ENCODE measurements at regions not wholly inside any gene's neighbourhood (a gene's known extent, or its start where the extent isn't known, plus 50 kb on each side); places are given as distances from the start of the nearest gene placed in this dataset.

DNA sequence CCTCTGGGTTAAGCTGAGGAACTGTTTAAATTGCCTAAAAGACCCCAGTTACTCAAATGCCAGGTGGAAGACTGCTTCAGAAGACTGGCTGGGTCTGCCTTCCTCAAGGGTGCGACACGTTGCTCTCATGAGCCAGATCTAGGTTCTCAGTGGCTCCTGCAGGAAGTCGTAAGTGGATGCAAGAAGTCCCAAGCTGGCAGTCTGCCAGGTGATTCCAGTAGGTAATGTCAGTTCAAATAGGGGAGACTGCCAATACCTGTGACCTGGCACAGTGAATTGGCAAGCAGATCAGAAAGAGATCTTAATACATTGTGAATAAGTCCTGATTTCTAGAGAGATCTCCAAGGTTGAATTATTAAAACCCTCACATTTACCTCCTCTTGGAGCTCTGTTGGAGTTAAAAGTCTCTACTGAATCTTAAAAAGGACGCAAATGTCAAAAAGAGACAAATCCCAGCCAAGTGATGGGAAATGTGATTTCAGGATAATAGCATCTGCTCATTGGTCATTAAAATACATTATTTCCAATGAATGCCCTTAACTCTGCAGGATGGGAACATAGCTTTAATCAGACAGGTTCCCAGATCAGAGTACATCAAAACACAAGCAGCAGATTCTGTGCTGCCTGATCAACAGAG, 98.8 kb upstream of the FRMD6 start:
- no peak for DNase-seq

DNA sequence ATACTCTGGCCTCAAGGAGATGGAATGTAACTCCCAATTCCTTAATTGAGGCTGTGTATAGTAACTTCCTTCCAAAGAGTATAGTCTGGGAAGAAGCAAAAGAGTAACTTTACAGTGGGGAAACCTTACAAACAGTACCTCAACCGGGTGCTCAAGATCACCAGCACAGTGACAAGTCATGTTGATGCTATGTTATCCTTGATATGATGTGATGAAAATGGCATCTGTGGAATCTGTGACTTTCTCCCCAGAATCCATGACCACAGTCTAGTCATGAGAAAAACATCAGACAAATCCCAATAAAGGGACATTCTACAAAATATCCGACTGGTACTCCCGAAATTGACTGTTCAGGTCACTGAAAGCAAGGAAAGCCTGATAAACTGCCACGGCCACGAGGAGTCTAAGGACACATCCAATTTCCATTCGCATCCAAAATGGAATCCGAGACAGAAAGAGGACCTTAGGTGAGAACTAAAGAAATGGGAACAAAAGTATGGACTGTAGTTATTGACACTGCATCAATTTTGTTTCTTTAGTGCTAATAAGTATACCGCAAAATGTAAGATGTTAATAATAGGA, 97.3 kb upstream of the FRMD6 start:
- DNase-seq, result peak; percentile 94

DNA sequence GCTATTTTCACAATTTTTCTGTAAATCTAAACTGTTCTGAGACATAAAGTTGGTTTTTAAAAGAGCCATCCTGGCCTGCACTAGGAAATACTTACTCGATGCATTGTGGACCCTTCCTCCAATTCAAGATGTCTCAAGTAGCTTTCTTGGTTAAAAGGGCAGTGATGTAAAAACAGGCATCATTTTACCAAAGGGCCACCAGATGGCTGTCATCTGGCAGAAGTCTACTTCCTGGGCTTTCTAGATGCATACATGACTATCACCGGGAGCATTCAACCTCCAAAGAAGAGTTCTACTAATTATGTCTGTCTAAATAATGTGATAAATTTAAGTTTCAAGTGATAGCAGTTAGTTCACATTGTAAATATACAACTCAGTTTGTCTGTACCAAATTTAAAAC, 96.8 kb upstream of the FRMD6 start:
- DNase-seq, result peak; percentile 76

GRCh38 chr14:51561141-51561540, 90.6 kb upstream of the FRMD6 start:
- no peak for DNase-seq

GRCh38 chr14:51562816-51563215, 88.9 kb upstream of the FRMD6 start:
- DNase-seq, result peak; percentile 72

- no peak for DNase-seq
These were observed 88.2 kb upstream of the FRMD6 start for GRCh38 chr14:51563560-51563959.

DNA sequence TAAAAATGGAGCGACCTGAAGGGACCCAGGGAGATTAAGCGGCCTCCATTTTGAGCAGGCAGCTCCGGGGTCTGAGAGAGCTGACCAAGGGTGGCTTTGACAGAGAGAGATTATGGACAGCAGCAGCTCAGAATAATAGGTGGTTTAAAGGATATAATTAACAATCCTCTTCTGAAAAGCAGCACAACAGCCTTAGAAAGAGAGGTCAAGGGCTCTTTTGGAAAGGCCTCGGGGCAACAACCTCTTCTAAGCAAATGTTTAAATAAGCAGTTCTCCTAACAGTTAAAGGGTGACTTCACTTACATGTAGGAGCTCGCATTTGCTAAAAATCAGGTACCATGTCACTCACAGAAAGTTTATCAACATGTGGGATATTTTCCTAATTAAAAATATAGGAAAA, 87.2 kb upstream of the FRMD6 start:
- no peak for DNase-seq

DNA sequence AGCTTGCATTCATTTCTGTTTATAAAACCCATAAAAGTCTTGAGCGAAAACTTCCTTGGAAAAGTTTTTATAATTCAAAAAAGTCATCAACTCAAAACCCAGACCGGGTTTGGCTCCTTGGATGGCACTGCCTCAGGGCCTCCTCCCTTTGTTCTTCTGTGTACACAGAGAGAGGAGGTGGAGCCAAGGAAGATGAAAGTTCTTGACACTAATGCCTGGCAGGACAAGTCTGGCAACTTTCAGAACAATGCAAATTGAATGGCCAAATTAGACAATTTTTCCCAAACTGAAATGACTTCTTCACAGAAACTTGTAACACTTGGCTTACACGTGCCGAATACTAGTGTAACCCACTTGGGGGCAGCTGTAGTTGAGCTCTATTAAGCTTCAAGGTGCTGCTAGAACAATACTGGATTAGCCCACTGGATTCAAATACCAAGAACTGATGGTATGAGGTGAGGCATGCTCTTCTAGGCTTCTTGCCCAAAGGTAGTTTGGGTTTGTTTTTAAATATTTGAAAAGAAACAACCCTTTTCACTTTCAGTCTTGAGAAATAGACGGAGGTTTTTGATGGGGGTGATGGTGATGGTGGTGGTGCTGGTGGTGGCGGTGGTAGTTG, 86.6 kb upstream of the FRMD6 start:
- DNase-seq, result no peak

- DNase-seq, result no peak
These were observed 84.7 kb upstream of the FRMD6 start for GRCh38 chr14:51566831-51567582.

DNA sequence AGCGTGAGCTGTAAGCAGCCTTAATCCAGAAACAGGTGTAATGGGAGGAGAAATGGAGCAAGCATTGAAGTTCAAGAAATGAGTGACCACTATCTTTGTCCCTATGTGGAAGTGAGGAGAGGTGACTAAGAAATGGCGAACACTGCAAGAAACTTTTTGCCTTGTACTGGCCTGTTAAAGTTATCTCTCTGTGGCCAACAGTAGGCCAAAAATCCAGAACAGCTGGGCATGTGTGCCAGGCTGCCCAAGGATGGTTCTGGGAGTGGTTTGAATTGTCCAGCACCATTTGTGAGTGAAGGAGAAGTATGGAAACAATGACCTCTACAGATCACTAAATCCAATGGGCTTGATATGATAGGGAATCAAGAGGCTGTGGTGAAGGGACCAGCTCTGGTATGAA, 83.3 kb upstream of the FRMD6 start:
- no peak for DNase-seq

GRCh38 chr14:51573607-51574006, 78.1 kb upstream of the FRMD6 start:
- DNase-seq, result no peak

GRCh38 chr14:51574009-51574408, 77.7 kb upstream of the FRMD6 start:
- DNase-seq, result no peak

GRCh38 chr14:51575349-51576116, 76.2 kb upstream of the FRMD6 start:
- no peak for DNase-seq

DNA sequence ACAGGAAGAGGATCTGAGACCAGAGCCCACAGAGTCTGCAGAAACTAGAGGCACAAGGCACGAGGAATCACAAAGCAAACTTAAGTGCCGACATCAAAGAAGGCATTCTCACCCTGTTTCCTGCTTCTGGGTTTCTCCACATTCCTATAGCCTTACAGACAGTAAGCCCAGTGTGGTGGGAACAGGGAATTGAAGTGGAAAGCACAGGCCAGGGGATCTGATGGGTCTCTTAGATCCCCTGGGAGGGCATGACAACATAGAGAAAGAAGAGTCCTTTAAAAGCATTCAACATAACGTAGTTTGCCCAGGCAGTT, 75.6 kb upstream of the FRMD6 start:
- DNase-seq, result no peak

DNA sequence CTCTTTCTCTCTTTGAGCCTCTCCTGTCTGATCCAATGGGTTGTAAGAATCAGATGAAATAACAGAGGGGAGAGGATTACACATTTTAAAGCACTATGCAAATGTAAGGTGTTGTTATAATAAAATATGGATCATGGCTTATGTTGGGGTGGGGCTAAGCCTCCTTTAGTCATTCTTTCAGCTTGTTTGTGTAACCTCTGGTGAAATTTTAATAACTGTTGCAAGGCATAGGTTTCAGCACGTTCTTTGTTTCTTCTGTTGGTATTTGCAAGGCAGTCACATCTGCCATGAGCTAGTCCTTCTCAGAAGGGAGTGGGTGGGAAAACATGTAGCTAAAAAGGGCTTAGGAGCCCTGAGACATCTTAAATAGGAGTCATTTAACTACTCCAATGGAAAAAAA, 74.8 kb upstream of the FRMD6 start:
- no peak for DNase-seq

GRCh38 chr14:51578853-51579252, 72.9 kb upstream of the FRMD6 start:
- DNase-seq, result no peak

GRCh38 chr14:51581017-51581881, 70.5 kb upstream of the FRMD6 start:
- peak; percentile 87 for DNase-seq

GRCh38 chr14:51582437-51582836, 69.3 kb upstream of the FRMD6 start:
- DNase-seq, result no peak

DNA sequence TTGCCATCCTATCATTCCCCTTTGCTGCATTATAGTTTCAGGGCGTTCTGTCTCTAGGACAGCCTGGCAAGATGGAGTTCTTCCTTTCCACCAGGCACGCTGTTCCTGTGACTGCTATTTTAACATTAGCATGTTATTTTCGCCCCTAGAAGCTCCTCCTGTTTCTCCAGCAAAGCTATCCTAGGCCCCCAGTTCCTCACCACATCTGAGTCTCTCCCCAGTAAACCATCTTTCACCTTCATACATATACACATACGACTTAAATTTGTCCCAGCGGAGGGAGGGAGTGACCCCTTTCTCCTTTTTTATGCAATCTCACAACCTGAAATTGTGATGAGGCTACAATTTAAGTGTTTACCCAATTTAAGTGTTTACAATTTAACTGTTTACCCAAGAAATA, 66.7 kb upstream of the FRMD6 start:
- no peak for DNase-seq

DNA sequence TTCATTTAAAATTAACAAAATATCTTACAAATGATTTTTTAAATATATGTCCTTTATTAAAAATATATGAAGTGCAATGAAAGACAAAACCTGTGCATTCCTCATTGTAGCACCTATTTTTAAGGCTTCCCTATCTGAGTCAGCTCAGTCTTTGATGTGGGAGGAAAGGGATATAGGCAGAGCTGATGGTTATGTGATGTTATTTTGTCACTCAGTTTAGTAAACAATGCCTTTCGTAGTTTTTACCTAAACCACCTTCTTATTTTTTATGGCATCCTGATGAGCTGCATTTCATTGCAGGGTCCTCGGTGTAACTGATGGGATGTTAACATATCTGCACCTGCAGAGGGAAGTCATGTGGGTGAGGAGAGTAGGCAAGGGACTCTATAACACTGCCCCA, 58.9 kb upstream of the FRMD6 start:
- DNase-seq, result no peak

DNA sequence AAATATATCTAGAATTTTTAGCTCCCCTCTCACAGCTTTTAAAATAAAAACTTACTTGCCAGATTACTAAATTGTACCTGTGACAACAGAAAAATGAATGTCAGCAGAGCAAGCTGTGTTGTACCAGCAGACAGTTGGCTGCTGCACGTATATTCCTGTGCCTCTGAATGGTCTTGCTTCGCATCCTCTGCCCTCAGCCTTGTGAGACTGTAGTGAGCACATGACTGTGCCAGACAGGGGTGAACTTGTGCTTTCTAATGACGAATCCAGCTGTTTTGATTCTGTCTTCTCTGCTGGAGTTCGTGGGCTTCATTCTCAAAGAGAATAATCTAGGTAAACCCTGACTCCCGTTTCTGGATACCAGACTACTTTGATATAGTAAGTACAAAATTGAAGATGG, 58.3 kb upstream of the FRMD6 start:
- DNase-seq, result peak; percentile 57

GRCh38 chr14:51595881-51596455, 55.7 kb upstream of the FRMD6 start:
- no peak for DNase-seq

All from HCEC 1CT (cell line).